Stomach smooth muscle (tissue), 2 donors: ENCODE measurements at regions not wholly inside any gene's neighbourhood (a gene's known extent, or its start where the extent isn't known, plus 50 kb on each side); places are given as distances from the start of the nearest gene placed in this dataset.

Experiments used
- H3K27ac ChIP-seq: one replicate; pipeline ENCODE4 v1.7.0; 2013; ENCODE audit warnings: mild to moderate bottlenecking, low read length, inconsistent platforms
- H3K27me3 ChIP-seq, 2 donors: one replicate each; pipeline ENCODE4 v1.7.0; 2013; ENCODE audit warnings: low read length in 2 of 2; ENCODE audit not compliant: insufficient read depth in 2 of 2, control insufficient read depth in 1 of 2
- H3K36me3 ChIP-seq, 2 donors: one replicate each; pipeline ENCODE4 v1.7.0; 2013; ENCODE audit warnings: low read length in 2 of 2; ENCODE audit not compliant: control insufficient read depth in 2 of 2, insufficient read depth in 2 of 2
- H3K4me1 ChIP-seq: one replicate; pipeline ENCODE4 v1.7.0; 2013; ENCODE audit warnings: low read length; ENCODE audit not compliant: control insufficient read depth, insufficient read depth
- H3K4me3 ChIP-seq, 2 donors: one replicate each; pipeline ENCODE4 v1.7.0; 2013; ENCODE audit warnings: low read length in 2 of 2
- H3K9ac ChIP-seq, 2 donors: one replicate each; pipeline ENCODE4 v1.7.0; 2013; ENCODE audit warnings: low read length in 2 of 2, mild to moderate bottlenecking in 1 of 2
- H3K9me3 ChIP-seq, 2 donors: one replicate each; pipeline ENCODE4 v1.7.0; 2013; ENCODE audit warnings: low read length in 2 of 2; ENCODE audit not compliant: control insufficient read depth in 2 of 2
- donor health status: healthy.
- donor health status: Pancreatic carcinoma.

- no peaks in the 10 kb centered on the region for H3K9me3 ChIP-seq
- no peaks in the 10 kb centered on the region for H3K4me1 ChIP-seq
- H3K27ac ChIP-seq, result no peak overlapping the region
- H3K4me3 ChIP-seq, result no peak overlapping the region
- no peak overlapping the region for H3K9ac ChIP-seq
- no peaks in the 10 kb centered on the region for H3K27me3 ChIP-seq
- no peaks in the 10 kb centered on the region for H3K36me3 ChIP-seq
Measured at GRCh38 chr21:41671212-41671762, 95.6 kb downstream of the RIPK4 start.

GRCh38 chr21:41670056-41670805 lies 96.6 kb downstream of the RIPK4 start:
- no peak overlapping the region for H3K4me3 ChIP-seq
- H3K27me3 ChIP-seq, result peaks cover 0 to 2% of the 10 kb centered on the region in 2 donors
- no peaks in the 10 kb centered on the region for H3K4me1 ChIP-seq
- H3K9ac ChIP-seq, result no peak overlapping the region
- no peak overlapping the region for H3K27ac ChIP-seq
- no peaks in the 10 kb centered on the region for H3K9me3 ChIP-seq
- H3K36me3 ChIP-seq, result no peaks in the 10 kb centered on the region

GRCh38 chr21:41669533-41669830 lies 97.4 kb downstream of the RIPK4 start:
- H3K4me3 ChIP-seq, result no peak overlapping the region
- H3K9me3 ChIP-seq, result no peaks in the 10 kb centered on the region
- peaks cover 0 to 2% of the 10 kb centered on the region in 2 donors for H3K27me3 ChIP-seq
- H3K36me3 ChIP-seq, result no peaks in the 10 kb centered on the region
- peaks cover 3% of the 10 kb centered on the region for H3K4me1 ChIP-seq
- no peak overlapping the region for H3K9ac ChIP-seq
- no peak overlapping the region for H3K27ac ChIP-seq

- Histone ChIP-seq H3K27me3 (peaks cover 2% of the 10 kb centered on the region in 2 donors), H3K9me3 (no peaks in the 10 kb centered on the region), H3K9ac (no peak overlapping the region), H3K36me3 (no peaks in the 10 kb centered on the region), H3K4me1 (peaks cover 3% of the 10 kb centered on the region), H3K27ac (no peak overlapping the region), H3K4me3 (no peak overlapping the region)
Measured at GRCh38 chr21:41668686-41669532, 97.9 kb downstream of the RIPK4 start.

DNA sequence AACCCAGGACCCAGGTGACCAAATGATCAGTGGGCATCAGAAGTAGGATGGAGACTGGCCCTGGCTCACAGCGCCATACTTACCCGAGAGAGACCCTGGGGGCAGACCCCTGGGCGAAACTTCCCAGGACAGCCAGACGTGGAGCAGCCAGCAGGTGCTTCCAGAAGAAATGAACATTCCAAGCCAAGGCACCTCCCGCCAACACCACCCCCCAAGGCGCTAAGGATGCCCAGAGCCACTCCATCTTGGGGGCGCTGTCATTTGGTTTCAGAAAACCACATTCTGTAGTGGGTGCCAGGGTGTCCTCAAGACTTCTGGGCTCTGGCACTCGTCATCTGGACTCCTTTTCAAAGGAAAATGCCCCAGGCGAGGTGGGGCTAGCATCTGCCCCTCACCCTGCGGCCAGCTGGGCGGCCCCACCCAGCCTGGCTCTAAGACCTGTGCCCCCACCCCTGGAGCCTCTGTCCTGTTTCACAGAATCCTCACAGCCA lies 98.8 kb downstream of the RIPK4 start:
- H3K27ac ChIP-seq, result no peak overlapping the region
- peaks cover 3% of the 10 kb centered on the region for H3K4me1 ChIP-seq
- no peak overlapping the region for H3K9ac ChIP-seq
- H3K36me3 ChIP-seq, result no peaks in the 10 kb centered on the region
- H3K9me3 ChIP-seq, result no peaks in the 10 kb centered on the region
- peaks cover 2 to 3% of the 10 kb centered on the region in 2 donors for H3K27me3 ChIP-seq
- H3K4me3 ChIP-seq, result no peak overlapping the region

DNA sequence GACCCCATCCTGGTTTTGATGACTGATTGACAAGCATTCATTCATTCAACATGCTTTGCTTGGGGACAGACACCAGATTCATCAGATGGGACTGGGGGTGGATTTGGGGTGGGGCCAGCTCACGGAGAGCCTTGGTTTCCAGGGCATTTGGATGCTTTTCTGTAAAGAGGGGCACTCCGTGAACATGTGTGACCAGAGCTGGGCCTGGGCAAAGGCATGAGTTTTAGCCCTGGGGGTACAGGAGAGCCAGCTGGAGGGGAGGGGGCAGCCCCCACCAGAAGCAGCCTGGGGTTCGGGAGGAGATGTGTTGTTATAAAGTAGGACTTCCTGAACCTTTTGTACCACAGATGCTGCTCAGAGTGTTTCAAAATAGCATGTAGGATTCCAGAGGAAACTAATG lies 99.7 kb downstream of the RIPK4 start:
- no peak overlapping the region for H3K9ac ChIP-seq
- H3K27ac ChIP-seq, result no peak overlapping the region
- H3K4me1 ChIP-seq, result peaks cover 3% of the 10 kb centered on the region
- H3K4me3 ChIP-seq, result no peak overlapping the region
- no peaks in the 10 kb centered on the region for H3K36me3 ChIP-seq
- H3K9me3 ChIP-seq, result no peaks in the 10 kb centered on the region
- H3K27me3 ChIP-seq, result peaks cover 2 to 3% of the 10 kb centered on the region in 2 donors

- Histone ChIP-seq H3K4me3 (no peak overlapping the region), H3K4me1 (peaks cover 3% of the 10 kb centered on the region), H3K27me3 (peaks cover 2 to 3% of the 10 kb centered on the region in 2 donors), H3K27ac (no peak overlapping the region), H3K9ac (no peak overlapping the region), H3K9me3 (no peaks in the 10 kb centered on the region), H3K36me3 (no peaks in the 10 kb centered on the region)
Measured at GRCh38 chr21:41666641-41667081, 100.2 kb downstream of the RIPK4 start.

GRCh38 chr21:41665766-41666595 lies 100.9 kb downstream of the RIPK4 start:
- Histone ChIP-seq H3K4me1 (peaks cover 3% of the 10 kb centered on the region), H3K9ac (no peak overlapping the region), H3K27me3 (peaks cover 2 to 3% of the 10 kb centered on the region in 2 donors), H3K36me3 (no peaks in the 10 kb centered on the region), H3K9me3 (no peaks in the 10 kb centered on the region), H3K4me3 (no peak overlapping the region), H3K27ac (no peak overlapping the region)

DNA sequence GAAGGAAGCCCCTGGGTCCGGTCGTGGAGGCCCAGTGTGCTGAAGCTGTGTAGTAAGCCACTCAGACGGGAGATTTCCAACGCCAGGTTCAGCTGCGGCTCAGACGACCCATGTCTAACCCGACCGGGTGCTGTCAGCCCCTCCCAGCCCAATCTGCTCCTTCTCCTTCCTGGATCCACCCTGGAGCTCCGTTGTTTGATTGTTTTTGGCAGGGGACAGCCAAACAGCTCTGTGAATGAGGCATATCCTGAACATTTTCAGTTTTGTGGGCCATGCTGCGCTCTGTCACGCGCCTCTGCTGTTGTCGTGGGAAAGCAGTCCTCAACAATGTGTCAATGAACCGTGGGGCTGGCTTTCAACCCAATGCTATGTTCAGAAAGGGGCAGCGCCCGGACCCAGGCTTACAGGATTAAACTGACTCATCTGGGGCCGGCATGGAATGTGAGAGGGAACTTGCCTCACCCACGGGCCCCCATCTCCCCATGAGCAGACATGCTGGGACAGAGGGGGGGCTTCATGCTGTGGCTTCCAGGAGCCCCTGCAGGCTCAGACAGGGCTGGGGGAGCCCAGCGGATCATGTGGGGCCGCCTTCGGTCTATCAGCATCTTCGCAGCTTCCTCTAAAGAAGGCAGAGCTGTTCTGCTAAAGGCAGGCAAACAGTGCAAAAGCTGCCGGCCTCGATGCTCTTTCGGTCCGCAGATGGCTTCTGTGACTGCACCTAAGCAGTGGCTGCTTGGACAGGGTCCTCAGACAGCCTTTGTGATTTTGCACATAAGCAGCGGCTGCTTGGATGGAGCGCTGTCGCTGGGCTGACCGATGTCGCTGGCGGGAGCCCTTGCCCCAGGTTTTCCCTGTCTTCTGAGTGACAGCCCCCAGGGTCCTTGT lies 101.7 kb downstream of the RIPK4 start:
- Histone ChIP-seq H3K27me3 (peaks cover 2 to 3% of the 10 kb centered on the region in 2 donors), H3K4me3 (no peak overlapping the region), H3K27ac (no peak overlapping the region), H3K9ac (no peak overlapping the region), H3K4me1 (peaks cover 3% of the 10 kb centered on the region), H3K9me3 (no peaks in the 10 kb centered on the region), H3K36me3 (no peaks in the 10 kb centered on the region)
